Gastrocnemius medialis (tissue), 4 donors: ENCODE measurements at regions not wholly inside any gene's neighbourhood (a gene's known extent, or its start where the extent isn't known, plus 50 kb on each side); places are given as distances from the start of the nearest gene placed in this dataset.

ENCODE experiments used
- ATAC-seq, 2 donors: fragments of 150-250 bp; one replicate each; pipeline ENCODE4 v1.9.1; 2016
- DNase-seq, 2 donors: peaks; one replicate each; pipeline ENCODE4 v3.0.0-alpha.2; 2019
- H3K27ac ChIP-seq, 4 donors: fragments of 200-600 bp; sonication (generic); 1 replicate in 1 of 4; 2 replicates in 3 of 4; pipeline ENCODE4 v1.5.1; 2016 to 2018; ENCODE audit warnings: mild to moderate bottlenecking in 2 of 4, moderate library complexity in 1 of 4
- H3K27me3 ChIP-seq, 3 donors: fragments of 200-600 bp; sonication (generic) in 2 of 3; 1 replicate in 1 of 3; 2 replicates in 2 of 3; pipeline versions ENCODE4 v1.5.1 to v1.6.0; 2016 to 2019; ENCODE audit warnings: mild to moderate bottlenecking in 1 of 3, moderate library complexity in 1 of 3
- H3K36me3 ChIP-seq, 2 donors: fragments of 200-600 bp; sonication (generic) in 1 of 2; one replicate each; pipeline ENCODE4 v1.5.1; 2017 to 2018
- H3K4me1 ChIP-seq, 2 donors: fragments of 200-600 bp; sonication (generic) in 1 of 2; one replicate each; pipeline ENCODE4 v1.5.1; 2016 to 2017; ENCODE audit warnings: mild to moderate bottlenecking in 2 of 2
- H3K4me3 ChIP-seq, 4 donors: fragments of 200-600 bp; sonication (generic) in 3 of 4; 1 replicate in 1 of 4; 2 replicates in 3 of 4; pipeline ENCODE4 v1.5.1; 2016 to 2019; ENCODE audit warnings: mild to moderate bottlenecking in 2 of 4
- H3K9me3 ChIP-seq, 3 donors: fragments of 200-600 bp; sonication (generic) in 2 of 3; 1 replicate in 1 of 3; 2 replicates in 2 of 3; pipeline ENCODE4 v1.5.1; 2016 to 2019
- CTCF ChIP-seq, 5 experiments: fragments of 450-650 bp in 3 of 5; fragments of 200-600 bp in 2 of 5; sonication (generic) in 2 of 5; IDR thresholded peaks in 4 of 5; conservative IDR thresholded peaks in 1 of 5; 1 replicate in 4 of 5; 2 replicates in 1 of 5; pipeline ENCODE4 v1.5.1; 2016 to 2019; ENCODE audit warnings: antibody characterized with exemption in 5 of 5, mild to moderate bottlenecking in 3 of 5, moderate library complexity in 3 of 5
- POLR2A ChIP-seq, 2 donors: fragments of 450-650 bp; IDR thresholded peaks; one replicate each; pipeline ENCODE4 v1.6.1; 2017; ENCODE audit warnings: antibody characterized with exemption in 2 of 2, mild to moderate bottlenecking in 2 of 2, moderate library complexity in 2 of 2
- in situ Hi-C, 4 donors: fragments of 200-750 bp; cut with MboI; loops; one replicate each; pipeline versions ENCODE4 v1.15.0 to v1.8.0; 2017; ENCODE audit warnings: low sequenced_read_pairs in 4 of 4
- intact Hi-C: fragments of 100-400 bp; cut with DNase I; formaldehyde crosslinking; loops from one replicate; pipeline ENCODE4 v1.15.1; 2023; ENCODE audit warnings: low total_unique reads

GRCh38 chr5:118195211-118195610 lies 793.1 kb downstream of the DTWD2 start:
- no peaks in the 10 kb centered on the region for H3K4me1 ChIP-seq
- DNase-seq (no peak), ATAC-seq (peak in 1 of 2 donors; percentile 21)
- H3K27ac ChIP-seq = no peak overlapping the region
- TF ChIP-seq CTCF (IDR thresholded peaks at IDR 0.05 in 4 of 5, conservative IDR thresholded peaks at IDR 0.05 in 1 of 5) (no peak), POLR2A (IDR thresholded peaks at IDR 0.05) (no peak)
- H3K9me3 ChIP-seq = no peaks in the 10 kb centered on the region
- no peak overlapping the region for H3K4me3 ChIP-seq
- no peaks in the 10 kb centered on the region for H3K36me3 ChIP-seq
- in situ Hi-C loops = no loop called here
- intact Hi-C loops = no loop called here
- H3K27me3 ChIP-seq = no peaks in the 10 kb centered on the region

- in situ Hi-C loops = no loop called here
- no peak for TF ChIP-seq CTCF (IDR thresholded peaks at IDR 0.05 in 4 of 5, conservative IDR thresholded peaks at IDR 0.05 in 1 of 5)
- no peak for TF ChIP-seq POLR2A (IDR thresholded peaks at IDR 0.05)
- H3K4me1 ChIP-seq = no peaks in the 10 kb centered on the region
- intact Hi-C loops = no loop called here
- no peaks in the 10 kb centered on the region for H3K27me3 ChIP-seq
- no peak for DNase-seq
- ATAC-seq = no peak
- H3K36me3 ChIP-seq = no peaks in the 10 kb centered on the region
- no peaks in the 10 kb centered on the region for H3K9me3 ChIP-seq
- no peak overlapping the region for H3K4me3 ChIP-seq
- H3K27ac ChIP-seq = no peak overlapping the region
Measured at GRCh38 chr5:118193194-118193905, 795.0 kb downstream of the DTWD2 start.

GRCh38 chr5:118185018-118185417 lies 803.3 kb downstream of the DTWD2 start:
- Histone ChIP-seq H3K4me1 (no peaks in the 10 kb centered on the region), H3K9me3 (no peaks in the 10 kb centered on the region), H3K36me3 (no peaks in the 10 kb centered on the region), H3K4me3 (no peak overlapping the region), H3K27ac (no peak overlapping the region), H3K27me3 (no peaks in the 10 kb centered on the region)
- no peak for TF ChIP-seq POLR2A (IDR thresholded peaks at IDR 0.05)
- no peak for TF ChIP-seq CTCF (IDR thresholded peaks at IDR 0.05 in 4 of 5, conservative IDR thresholded peaks at IDR 0.05 in 1 of 5)
- ATAC-seq (no peak), DNase-seq (no peak)
- in situ Hi-C loops (no loop called here), intact Hi-C loops (no loop called here)

- Histone ChIP-seq H3K36me3 (no peaks in the 10 kb centered on the region), H3K27ac (no peak overlapping the region), H3K27me3 (no peaks in the 10 kb centered on the region), H3K4me1 (no peaks in the 10 kb centered on the region), H3K4me3 (no peak overlapping the region), H3K9me3 (no peaks in the 10 kb centered on the region)
- TF ChIP-seq CTCF (IDR thresholded peaks at IDR 0.05 in 4 of 5, conservative IDR thresholded peaks at IDR 0.05 in 1 of 5) (no peak), POLR2A (IDR thresholded peaks at IDR 0.05) (no peak)
- ATAC-seq = no peak
- in situ Hi-C loops = no loop called here
- intact Hi-C loops = no loop called here
- no peak for DNase-seq
Measured at GRCh38 chr5:118176146-118176545, 812.2 kb downstream of the DTWD2 start.

GRCh38 chr5:118174671-118175070 lies 813.7 kb downstream of the DTWD2 start:
- DNase-seq (no peak), ATAC-seq (no peak)
- no peak overlapping the region for H3K4me3 ChIP-seq
- no peaks in the 10 kb centered on the region for H3K4me1 ChIP-seq
- TF ChIP-seq POLR2A (IDR thresholded peaks at IDR 0.05) = no peak
- no peak for TF ChIP-seq CTCF (IDR thresholded peaks at IDR 0.05 in 4 of 5, conservative IDR thresholded peaks at IDR 0.05 in 1 of 5)
- H3K27me3 ChIP-seq = no peaks in the 10 kb centered on the region
- intact Hi-C loops = no loop called here
- H3K36me3 ChIP-seq = no peaks in the 10 kb centered on the region
- no peaks in the 10 kb centered on the region for H3K9me3 ChIP-seq
- no peak overlapping the region for H3K27ac ChIP-seq
- in situ Hi-C loops = no loop called here
